ENCODE measurements at regions not wholly inside any gene's neighbourhood (a gene's known extent, or its start where the extent isn't known, plus 50 kb on each side); places are given as distances from the start of the nearest gene placed in this dataset.

DNA sequence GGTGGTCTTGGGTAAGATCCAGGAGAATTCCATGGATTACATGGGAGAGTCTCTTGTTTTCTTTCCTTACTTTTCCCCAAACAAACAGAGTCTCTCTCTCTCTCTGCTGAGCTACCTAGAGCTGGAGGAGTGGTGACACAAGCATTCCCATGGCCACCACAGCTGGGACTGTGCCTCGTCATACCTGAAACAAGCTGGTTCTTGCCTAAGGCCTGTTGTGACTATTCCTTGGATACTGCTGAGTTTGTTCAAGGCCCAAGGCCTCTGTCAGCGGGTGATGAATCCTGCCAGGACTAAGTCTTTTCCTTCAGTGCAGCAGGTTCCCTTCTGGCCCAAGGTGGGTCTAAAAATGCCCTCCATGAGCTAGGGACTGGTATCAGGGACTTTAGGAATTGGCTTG is 378.1 kb upstream of the ZNF385D start (continued):
- no peak for TF ChIP-seq FOXA3 (CRISPR knock-in tag; conservative IDR thresholded peaks at IDR 0.05 in 1 of 2, IDR thresholded peaks at IDR 0.05 in 1 of 2)
- no peak for TF ChIP-seq ZBTB8A (IDR thresholded peaks at IDR 0.05; ENCODE audit: partially characterized antibody)
- TF ChIP-seq, protein P1, sequence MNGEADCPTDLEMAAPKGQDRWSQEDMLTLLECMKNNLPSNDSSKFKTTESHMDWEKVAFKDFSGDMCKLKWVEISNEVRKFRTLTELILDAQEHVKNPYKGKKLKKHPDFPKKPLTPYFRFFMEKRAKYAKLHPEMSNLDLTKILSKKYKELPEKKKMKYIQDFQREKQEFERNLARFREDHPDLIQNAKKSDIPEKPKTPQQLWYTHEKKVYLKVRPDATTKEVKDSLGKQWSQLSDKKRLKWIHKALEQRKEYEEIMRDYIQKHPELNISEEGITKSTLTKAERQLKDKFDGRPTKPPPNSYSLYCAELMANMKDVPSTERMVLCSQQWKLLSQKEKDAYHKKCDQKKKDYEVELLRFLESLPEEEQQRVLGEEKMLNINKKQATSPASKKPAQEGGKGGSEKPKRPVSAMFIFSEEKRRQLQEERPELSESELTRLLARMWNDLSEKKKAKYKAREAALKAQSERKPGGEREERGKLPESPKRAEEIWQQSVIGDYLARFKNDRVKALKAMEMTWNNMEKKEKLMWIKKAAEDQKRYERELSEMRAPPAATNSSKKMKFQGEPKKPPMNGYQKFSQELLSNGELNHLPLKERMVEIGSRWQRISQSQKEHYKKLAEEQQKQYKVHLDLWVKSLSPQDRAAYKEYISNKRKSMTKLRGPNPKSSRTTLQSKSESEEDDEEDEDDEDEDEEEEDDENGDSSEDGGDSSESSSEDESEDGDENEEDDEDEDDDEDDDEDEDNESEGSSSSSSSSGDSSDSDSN (IDR thresholded peaks at IDR 0.05; ENCODE audit: borderline replicate concordance in 1 of 2, low read depth in 2 of 2, low read length in 2 of 2): no peak
- TF ChIP-seq RFX5 (IDR thresholded peaks at IDR 0.05; ENCODE audit: low read depth, low read length): no peak
- TF ChIP-seq ZNF407 (IDR thresholded peaks at IDR 0.05; ENCODE audit: low read depth): no peak
- no peak for TF ChIP-seq JUND (IDR thresholded peaks at IDR 0.05; ENCODE audit: borderline replicate concordance, low read depth, low read length)
- TF ChIP-seq JUND (tag; IDR thresholded peaks at IDR 0.05; ENCODE audit: borderline replicate concordance, low read depth, low read length): no peak
- TF ChIP-seq SIX5 (IDR thresholded peaks at IDR 0.05; ENCODE audit: borderline replicate concordance in 1 of 2, insufficient read depth in 1 of 2, low read depth in 1 of 2, low read length in 2 of 2): no peak
- TF ChIP-seq PRDM10 (IDR thresholded peaks at IDR 0.05; ENCODE audit: partially characterized antibody): no peak
